AG09319 (cell line): ENCODE measurements at regions not wholly inside any gene's neighbourhood (a gene's known extent, or its start where the extent isn't known, plus 50 kb on each side); places are given as distances from the start of the nearest gene placed in this dataset.

Experiments
- DNase-seq: peaks from one replicate; pipeline ENCODE4 v3.0.0-alpha.2; 2010; ENCODE audit warnings: low read depth; ENCODE audit errors: extremely low read depth
- TF ChIP-seq, protein P1 (sequence below): IDR thresholded peaks from 2 replicates; pipeline ENCODE4 v1.5.1; 2011; ENCODE audit warnings: low read depth, mild to moderate bottlenecking, inconsistent platforms, low read length, moderate library complexity

DNA sequence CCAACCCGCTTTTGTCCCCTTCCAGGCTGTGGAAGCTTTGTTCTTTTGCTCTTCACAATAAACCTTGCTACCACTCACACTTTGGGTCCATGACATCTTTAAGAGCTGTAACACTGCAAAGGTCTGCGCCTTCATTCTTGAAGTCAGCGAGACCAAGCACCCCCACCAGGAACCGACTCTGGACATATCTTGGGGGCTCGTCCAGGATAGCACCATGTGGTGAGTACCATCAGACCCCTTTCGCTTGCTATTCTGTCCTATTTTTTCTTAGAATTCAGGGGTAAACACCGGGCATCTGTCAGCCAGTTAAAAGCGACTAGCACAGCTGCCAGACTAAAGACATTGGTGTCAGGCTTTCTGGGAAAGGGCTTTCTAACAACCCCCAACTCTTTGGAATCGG is 137.6 kb upstream of the PPFIA2 start:
- TF ChIP-seq, protein P1, sequence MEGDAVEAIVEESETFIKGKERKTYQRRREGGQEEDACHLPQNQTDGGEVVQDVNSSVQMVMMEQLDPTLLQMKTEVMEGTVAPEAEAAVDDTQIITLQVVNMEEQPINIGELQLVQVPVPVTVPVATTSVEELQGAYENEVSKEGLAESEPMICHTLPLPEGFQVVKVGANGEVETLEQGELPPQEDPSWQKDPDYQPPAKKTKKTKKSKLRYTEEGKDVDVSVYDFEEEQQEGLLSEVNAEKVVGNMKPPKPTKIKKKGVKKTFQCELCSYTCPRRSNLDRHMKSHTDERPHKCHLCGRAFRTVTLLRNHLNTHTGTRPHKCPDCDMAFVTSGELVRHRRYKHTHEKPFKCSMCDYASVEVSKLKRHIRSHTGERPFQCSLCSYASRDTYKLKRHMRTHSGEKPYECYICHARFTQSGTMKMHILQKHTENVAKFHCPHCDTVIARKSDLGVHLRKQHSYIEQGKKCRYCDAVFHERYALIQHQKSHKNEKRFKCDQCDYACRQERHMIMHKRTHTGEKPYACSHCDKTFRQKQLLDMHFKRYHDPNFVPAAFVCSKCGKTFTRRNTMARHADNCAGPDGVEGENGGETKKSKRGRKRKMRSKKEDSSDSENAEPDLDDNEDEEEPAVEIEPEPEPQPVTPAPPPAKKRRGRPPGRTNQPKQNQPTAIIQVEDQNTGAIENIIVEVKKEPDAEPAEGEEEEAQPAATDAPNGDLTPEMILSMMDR = no peak
- no peak for DNase-seq

GRCh38 chr12:81888961-81889360 is 129.8 kb upstream of the PPFIA2 start:
- DNase-seq = no peak
- TF ChIP-seq, protein P1 = no peak

GRCh38 chr12:81888106-81888740 is 129.1 kb upstream of the PPFIA2 start:
- TF ChIP-seq, protein P1 = no peak
- no peak for DNase-seq

DNA sequence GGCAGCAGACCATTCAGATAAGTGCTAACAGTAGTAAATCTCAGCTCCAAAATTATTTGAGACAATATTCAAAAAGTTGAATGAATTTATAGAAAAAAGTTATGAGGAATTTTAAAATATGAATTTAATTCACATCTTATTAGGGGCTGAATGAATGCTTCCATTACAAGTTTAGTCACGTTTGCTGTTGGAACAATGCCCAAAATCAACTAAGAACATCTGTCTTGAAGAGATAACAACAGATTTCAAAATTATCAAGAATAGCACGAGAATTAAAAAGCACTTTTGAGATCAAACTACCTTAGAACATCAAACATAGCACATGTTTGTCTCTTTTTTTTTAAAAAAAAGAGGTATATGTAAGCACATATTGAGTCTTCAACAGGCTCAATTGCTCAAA is 115.4 kb upstream of the PPFIA2 start:
- TF ChIP-seq, protein P1 = no peak
- DNase-seq = no peak

DNA sequence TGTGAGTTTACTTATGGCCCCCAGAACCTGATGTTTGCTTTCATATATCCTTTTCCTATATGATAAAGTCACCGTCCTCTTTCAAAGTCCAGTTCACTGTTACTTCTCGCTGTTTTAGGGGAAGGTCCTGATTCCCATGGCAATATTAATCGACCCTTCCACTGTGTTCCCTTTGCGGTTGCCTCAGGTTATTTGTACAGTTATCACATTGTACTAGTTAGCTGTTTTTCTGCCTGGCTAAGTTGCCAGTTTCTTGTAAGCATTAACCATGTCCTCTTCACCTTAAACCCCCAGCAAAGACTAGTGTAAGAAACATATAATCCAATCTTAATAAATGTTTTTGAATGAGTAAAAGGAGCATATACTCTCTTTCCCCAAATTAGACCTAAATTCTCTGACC is 115.0 kb upstream of the PPFIA2 start:
- TF ChIP-seq, protein P1 = no peak
- no peak for DNase-seq

- no peak for DNase-seq
- TF ChIP-seq, protein P1 = no peak
Measured at GRCh38 chr12:81872400-81872799, 113.2 kb upstream of the PPFIA2 start.

DNA sequence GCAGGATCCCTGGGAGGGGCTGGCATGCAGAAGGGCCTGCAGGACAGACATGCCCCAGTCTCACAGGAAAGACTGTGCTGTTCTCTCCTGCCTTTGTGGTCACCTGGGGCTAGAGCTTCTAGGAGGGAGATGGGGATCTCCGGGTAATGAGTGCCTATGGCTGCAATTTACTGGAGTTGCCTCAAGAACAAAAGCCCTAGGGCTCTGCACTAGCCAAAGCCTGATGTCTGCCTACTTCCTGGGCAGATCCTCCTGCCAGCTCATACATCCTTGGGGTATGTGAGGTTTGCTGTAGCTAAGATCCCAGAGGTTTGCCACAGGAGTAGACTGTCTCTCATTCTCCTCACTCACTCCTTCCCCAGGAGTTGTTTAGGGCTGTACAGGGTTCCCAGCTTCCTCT is 106.9 kb upstream of the PPFIA2 start:
- no peak for DNase-seq
- TF ChIP-seq, protein P1 = no peak
